RWPE1 (cell line): ENCODE measurements at regions not wholly inside any gene's neighbourhood (a gene's known extent, or its start where the extent isn't known, plus 50 kb on each side); places are given as distances from the start of the nearest gene placed in this dataset.

Experiments
- CTCF ChIA-PET: fragments of 350-600 bp; sonication (Branson Sonifier 250); formaldehyde crosslinking; extraction: SDS; loops from one replicate; lab custom pipeline; 2021; lab: Yijun Ruan, JAX
- POLR2A ChIA-PET: fragments of 400-600 bp; formaldehyde crosslinking; extraction: SDS; loops from one replicate; lab custom pipeline; 2020; ENCODE audit warnings: antibody characterized with exemption; ENCODE audit not compliant: low non-redundant PET; lab: Yijun Ruan, JAX
- DNase-seq: peaks from one replicate; pipeline ENCODE4 v3.0.0; 2012; ENCODE audit warnings: low spot score
- H3K27ac ChIP-seq: fragments of 450-650 bp; 2 replicates; pipeline ENCODE4 v1.5.1; 2017
- TF ChIP-seq, protein P1 (sequence below): fragments of 450-650 bp; conservative IDR thresholded peaks from 2 replicates; pipeline ENCODE4 v1.5.1; 2017; ENCODE audit warnings: low read depth, mild to moderate bottlenecking

DNA sequence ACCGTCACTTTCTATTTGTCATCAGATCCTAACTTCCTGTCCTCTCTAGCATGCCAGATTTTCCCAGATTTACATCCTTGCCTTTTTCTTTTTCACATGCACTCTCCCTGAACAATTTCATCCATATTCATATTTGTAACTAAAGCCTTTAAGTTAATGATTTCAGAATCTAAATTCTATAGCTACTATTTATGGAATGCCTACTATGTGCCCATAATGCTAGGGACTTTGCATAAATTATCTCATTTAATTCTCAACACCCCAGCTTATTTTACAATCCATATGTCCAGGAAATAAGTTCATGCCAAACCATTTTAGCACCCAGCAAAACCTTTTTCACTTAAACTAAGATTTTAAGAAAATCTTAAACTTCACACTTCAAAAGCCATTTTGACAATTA is 531.9 kb downstream of the NUP35 start:
- no peak overlapping the region for H3K27ac ChIP-seq
- CTCF ChIA-PET: interaction anchor here (0.5 kb wide), 1 partner anchor 510 kb away, joined by 3 read pairs; no protein-coding TSS in a partner anchor
- POLR2A ChIA-PET: no interaction called here
- TF ChIP-seq, protein P1, sequence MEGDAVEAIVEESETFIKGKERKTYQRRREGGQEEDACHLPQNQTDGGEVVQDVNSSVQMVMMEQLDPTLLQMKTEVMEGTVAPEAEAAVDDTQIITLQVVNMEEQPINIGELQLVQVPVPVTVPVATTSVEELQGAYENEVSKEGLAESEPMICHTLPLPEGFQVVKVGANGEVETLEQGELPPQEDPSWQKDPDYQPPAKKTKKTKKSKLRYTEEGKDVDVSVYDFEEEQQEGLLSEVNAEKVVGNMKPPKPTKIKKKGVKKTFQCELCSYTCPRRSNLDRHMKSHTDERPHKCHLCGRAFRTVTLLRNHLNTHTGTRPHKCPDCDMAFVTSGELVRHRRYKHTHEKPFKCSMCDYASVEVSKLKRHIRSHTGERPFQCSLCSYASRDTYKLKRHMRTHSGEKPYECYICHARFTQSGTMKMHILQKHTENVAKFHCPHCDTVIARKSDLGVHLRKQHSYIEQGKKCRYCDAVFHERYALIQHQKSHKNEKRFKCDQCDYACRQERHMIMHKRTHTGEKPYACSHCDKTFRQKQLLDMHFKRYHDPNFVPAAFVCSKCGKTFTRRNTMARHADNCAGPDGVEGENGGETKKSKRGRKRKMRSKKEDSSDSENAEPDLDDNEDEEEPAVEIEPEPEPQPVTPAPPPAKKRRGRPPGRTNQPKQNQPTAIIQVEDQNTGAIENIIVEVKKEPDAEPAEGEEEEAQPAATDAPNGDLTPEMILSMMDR: no peak
- no peak for DNase-seq

DNA sequence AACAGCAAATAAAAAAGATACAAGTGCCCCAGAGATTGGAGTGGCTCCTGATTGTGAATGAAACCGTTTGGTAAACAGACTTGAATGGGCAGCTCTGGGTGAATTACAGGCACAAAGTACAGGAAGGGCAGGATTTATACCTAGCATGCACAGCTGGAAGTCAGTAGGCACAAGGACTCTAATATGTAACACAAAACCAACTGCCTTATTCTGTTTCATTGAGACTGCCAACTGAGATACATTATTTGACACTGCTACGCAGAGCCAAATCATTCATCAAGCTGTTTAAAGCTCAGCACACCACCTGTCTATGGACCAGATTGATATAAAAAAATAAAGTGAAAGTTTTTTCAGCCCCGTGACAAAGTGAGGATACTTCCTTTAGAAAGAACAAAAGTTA is 541.2 kb downstream of the NUP35 start:
- ChIA-PET POLR2A (no interaction called here), CTCF (no interaction called here)
- no peak overlapping the region for H3K27ac ChIP-seq
- TF ChIP-seq, protein P1: no peak
- no peak for DNase-seq

DNA sequence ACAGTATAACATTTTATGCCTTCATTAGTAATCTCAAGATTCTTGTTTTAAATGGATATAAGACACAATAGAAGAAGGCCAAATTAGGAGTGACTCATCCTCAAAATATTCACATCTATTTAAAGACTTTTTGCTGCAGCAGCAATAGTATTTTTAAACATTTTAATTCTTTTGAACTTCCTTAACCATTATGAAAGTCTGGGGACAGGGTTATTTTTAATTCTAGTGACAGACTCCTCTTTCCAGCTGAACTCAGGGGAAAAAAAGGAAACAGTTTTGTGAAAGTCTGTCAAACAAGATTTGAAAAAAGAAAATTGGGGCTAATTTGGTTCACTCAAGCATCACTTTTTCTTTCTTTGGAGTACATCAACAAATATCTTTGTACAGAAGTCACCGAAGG is 541.8 kb downstream of the NUP35 start:
- TF ChIP-seq, protein P1: no peak
- no peak for DNase-seq
- ChIA-PET CTCF (no interaction called here), POLR2A (no interaction called here)
- no peak overlapping the region for H3K27ac ChIP-seq

DNA sequence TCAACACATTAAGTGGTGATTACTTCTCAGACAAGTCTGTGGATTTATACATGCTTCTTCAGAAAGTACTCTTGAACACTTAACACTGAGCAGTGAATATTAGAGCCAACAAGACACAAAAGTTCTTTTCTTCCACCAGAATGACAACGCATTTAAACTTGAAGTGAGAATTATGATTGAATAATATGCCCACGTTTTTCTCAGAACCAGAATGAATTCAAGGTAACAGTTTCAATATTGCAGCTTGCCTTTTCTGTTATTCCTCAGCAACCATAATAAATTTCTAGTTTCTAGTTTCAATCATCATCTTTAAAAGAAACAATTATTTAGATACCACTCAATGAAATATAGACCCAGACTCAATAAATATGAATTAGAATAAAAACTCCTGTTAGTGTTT is 547.0 kb downstream of the NUP35 start:
- ChIA-PET POLR2A (no interaction called here), CTCF (no interaction called here)
- TF ChIP-seq, protein P1: no peak
- no peak for DNase-seq
- no peak overlapping the region for H3K27ac ChIP-seq

DNA sequence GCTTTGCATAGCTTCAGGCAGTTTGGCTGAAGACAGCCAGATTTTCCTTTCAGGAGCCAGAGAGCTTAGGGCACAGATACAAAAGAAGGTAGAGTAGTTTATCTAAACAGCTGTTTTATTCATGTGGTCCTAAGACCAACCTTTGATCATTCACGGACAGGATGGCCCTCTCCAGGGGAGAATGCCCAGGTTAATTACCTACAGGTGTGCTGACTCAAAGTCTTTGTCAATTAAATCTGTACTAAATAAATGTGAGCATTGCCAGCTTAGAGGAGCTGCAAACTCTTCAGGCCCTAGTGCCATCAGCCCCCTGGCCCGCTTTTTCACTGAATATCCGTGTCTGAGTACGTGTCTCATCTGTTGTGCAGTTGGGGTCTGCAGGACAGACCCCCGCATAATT is 554.7 kb downstream of the NUP35 start:
- TF ChIP-seq, protein P1: no peak
- ChIA-PET CTCF (no interaction called here), POLR2A (no interaction called here)
- H3K27ac ChIP-seq: no peak overlapping the region
- DNase-seq: no peak

DNA sequence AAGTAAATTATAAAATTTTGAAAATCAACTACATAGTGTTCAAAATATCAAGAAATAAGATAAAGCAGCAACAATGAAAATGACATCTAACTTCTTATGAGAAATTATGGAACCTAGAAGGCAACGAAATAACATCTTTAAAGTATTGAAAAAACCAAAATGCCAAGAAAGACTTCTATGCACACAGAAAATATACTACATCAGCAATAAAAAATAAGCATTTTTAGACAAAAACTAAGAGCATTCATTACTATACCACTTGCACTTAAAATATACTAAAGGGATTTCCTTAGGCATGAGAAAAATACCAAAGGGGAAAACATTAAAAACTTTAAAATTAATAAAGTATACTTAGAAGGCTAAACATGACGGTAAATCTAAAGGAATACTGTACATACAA is 556.3 kb downstream of the NUP35 start:
- CTCF ChIA-PET: no interaction called here
- TF ChIP-seq, protein P1: no peak
- H3K27ac ChIP-seq: no peak overlapping the region
- no peak for DNase-seq
- POLR2A ChIA-PET: no interaction called here

DNA sequence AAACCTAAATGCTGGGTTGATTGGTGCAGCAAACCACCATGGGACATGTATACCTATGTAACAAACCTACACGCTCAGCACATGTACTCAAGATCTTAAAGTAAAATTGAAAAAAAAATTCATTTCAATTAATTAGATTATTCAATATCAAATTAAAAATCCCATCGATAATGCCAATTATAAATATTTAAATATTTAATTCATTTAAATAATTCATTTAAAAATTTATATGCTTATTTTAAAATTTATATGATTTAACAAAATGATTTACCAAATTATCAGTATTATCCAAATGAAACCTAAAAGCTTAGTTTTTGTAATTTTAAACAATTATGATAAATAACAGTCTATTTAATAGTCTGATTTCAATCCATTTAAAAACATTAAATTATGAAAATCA is 560.4 kb downstream of the NUP35 start:
- POLR2A ChIA-PET: no interaction called here
- TF ChIP-seq, protein P1: no peak
- DNase-seq: no peak
- H3K27ac ChIP-seq: no peak overlapping the region
- CTCF ChIA-PET: no interaction called here
